Neural cell (in vitro differentiated cells): ENCODE measurements at regions not wholly inside any gene's neighbourhood (a gene's known extent, or its start where the extent isn't known, plus 50 kb on each side); places are given as distances from the start of the nearest gene placed in this dataset.

Experiments
- H2AFZ ChIP-seq: fragments of 200-600, 300-800 bp; sonication (generic), shearing (Covaris generic); 2 replicates; pipeline ENCODE4 v1.6.0; 2014; ENCODE audit warnings: low read depth, mild to moderate bottlenecking, antibody characterized with exemption, low read length, moderate library complexity
- H3F3A ChIP-seq: fragments of 200-600 bp; shearing (Covaris generic); 2 replicates; pipeline ENCODE4 v1.6.1; 2016; ENCODE audit warnings: mild to moderate bottlenecking, moderate library complexity, mixed read lengths, antibody characterized with exemption, low read length; ENCODE audit not compliant: insufficient read depth, poor library complexity, severe bottlenecking
- H3K27ac ChIP-seq: fragments of 200-600, 300-800 bp; sonication (generic), shearing (Covaris generic); 2 replicates; pipeline ENCODE4 v1.5.1; 2014; ENCODE audit warnings: mild to moderate bottlenecking, low read length, moderate library complexity
- H3K27me3 ChIP-seq: fragments of 300-800, 200-600 bp; sonication (generic), shearing (Covaris generic); 2 replicates; pipeline ENCODE4 v1.6.0; 2014; ENCODE audit warnings: mild to moderate bottlenecking, low read depth, low read length, moderate library complexity; ENCODE audit not compliant: insufficient read depth
- H3K36me3 ChIP-seq: fragments of 300-800, 200-600 bp; sonication (generic), shearing (Covaris generic); 2 replicates; pipeline ENCODE4 v1.5.1; 2014; ENCODE audit warnings: mild to moderate bottlenecking, antibody characterized with exemption, low read length, moderate library complexity; ENCODE audit not compliant: insufficient read depth
- H3K4me2 ChIP-seq: fragments of 300-800, 200-600 bp; sonication (generic), shearing (Covaris generic); 2 replicates; pipeline ENCODE4 v1.6.0; 2014; ENCODE audit warnings: mild to moderate bottlenecking, low read length
- H3K4me3 ChIP-seq: fragments of 300-800, 200-600 bp; sonication (generic), shearing (Covaris generic); 2 replicates; pipeline ENCODE4 v1.5.1; 2014; ENCODE audit warnings: mild to moderate bottlenecking, low read length, moderate library complexity
- H3K79me2 ChIP-seq: fragments of 200-600 bp; shearing (Covaris generic); replicated peaks from 2 replicates; pipeline ENCODE4 v1.6.0; 2014; ENCODE audit warnings: mild to moderate bottlenecking, low read length, moderate library complexity; ENCODE audit not compliant: insufficient read depth
- H3K9ac ChIP-seq: fragments of 300-800, 200-600 bp; sonication (generic), shearing (Covaris generic); 2 replicates; pipeline ENCODE4 v1.6.1; 2016; ENCODE audit warnings: mild to moderate bottlenecking, low read length, mixed read lengths
- H3K9me2 ChIP-seq: fragments of 200-600 bp; shearing (Covaris generic); 2 replicates; pipeline ENCODE4 v1.6.1; 2016; ENCODE audit warnings: mild to moderate bottlenecking, low read length, mixed read lengths; ENCODE audit not compliant: insufficient read depth
- H3K9me3 ChIP-seq: fragments of 200-600, 300-800 bp; sonication (generic), shearing (Covaris generic); 2 replicates; pipeline ENCODE4 v1.6.1; 2016; ENCODE audit warnings: mild to moderate bottlenecking, mixed run types, low read length, moderate library complexity, mixed read lengths
- H4K20me1 ChIP-seq: fragments of 200-600 bp; shearing (Covaris generic); 2 replicates; pipeline ENCODE4 v1.6.1; 2016; ENCODE audit warnings: mild to moderate bottlenecking, mixed run types; ENCODE audit not compliant: insufficient read depth
- CTCF ChIP-seq: fragments of 450-650 bp; IDR thresholded peaks from 2 replicates; pipeline ENCODE4 v1.5.1; 2014; ENCODE audit warnings: antibody characterized with exemption, mild to moderate bottlenecking, moderate library complexity; ENCODE audit not compliant: poor library complexity, severe bottlenecking
- EP300 ChIP-seq: fragments of 450-650 bp; conservative IDR thresholded peaks from 2 replicates; pipeline ENCODE4 v1.6.1; 2014; ENCODE audit warnings: antibody characterized with exemption, mild to moderate bottlenecking, moderate library complexity; ENCODE audit not compliant: poor library complexity, severe bottlenecking
- EZH2 ChIP-seq: fragments of 200-600, 300-800 bp; shearing (Covaris generic), sonication (generic); IDR thresholded peaks from 2 replicates; pipeline ENCODE4 v1.6.1; 2014; ENCODE audit warnings: antibody characterized with exemption, low read length, borderline replicate concordance, mild to moderate bottlenecking; ENCODE audit not compliant: insufficient read depth, poor library complexity, severe bottlenecking
- MXI1 ChIP-seq: fragments of 450-650 bp; conservative IDR thresholded peaks from 2 replicates; pipeline ENCODE4 v1.6.1; 2014; ENCODE audit warnings: antibody characterized with exemption, mild to moderate bottlenecking; ENCODE audit not compliant: poor library complexity, severe bottlenecking
- POLR2AphosphoS5 ChIP-seq: IDR thresholded peaks from 2 replicates; pipeline ENCODE4 v1.6.1; 2012
- RAD21 ChIP-seq: fragments of 450-650 bp; conservative IDR thresholded peaks from 2 replicates; pipeline ENCODE4 v1.6.1; 2014; ENCODE audit warnings: antibody characterized with exemption, mild to moderate bottlenecking, moderate library complexity
- REST ChIP-seq: IDR thresholded peaks from 2 replicates; pipeline ENCODE4 v1.6.1; 2012; ENCODE audit warnings: borderline replicate concordance
- SMC3 ChIP-seq: fragments of 450-650 bp; conservative IDR thresholded peaks from 2 replicates; pipeline ENCODE4 v1.6.1; 2014; ENCODE audit warnings: antibody characterized with exemption, mild to moderate bottlenecking, moderate library complexity; ENCODE audit not compliant: poor library complexity
- TAF1 ChIP-seq: IDR thresholded peaks from 2 replicates; pipeline ENCODE4 v1.6.1; 2012; ENCODE audit warnings: low read depth

GRCh38 chr15:95261546-95261945 lies 1030.2 kb downstream of the MCTP2 start:
- Histone ChIP-seq H2AFZ (no peak overlapping the region), H3K27me3 (peaks cover 27% of the 10 kb centered on the region), H3K79me2 (no peaks in the 10 kb centered on the region), H3K9me3 (no peaks in the 10 kb centered on the region), H3K4me3 (no peak overlapping the region), H3K9me2 (no peaks in the 10 kb centered on the region), H3F3A (no peaks in the 10 kb centered on the region), H3K9ac (no peak overlapping the region), H3K4me2 (no peak overlapping the region), H3K27ac (no peak overlapping the region), H4K20me1 (no peaks in the 10 kb centered on the region), H3K36me3 (no peaks in the 10 kb centered on the region)
- TF ChIP-seq SMC3 = no peak
- no peak for TF ChIP-seq CTCF
- TF ChIP-seq EZH2 = no peak
- no peak for TF ChIP-seq RAD21
- TF ChIP-seq REST = no peak
- TF ChIP-seq POLR2AphosphoS5 = no peak
- TF ChIP-seq EP300 = no peak
- TF ChIP-seq TAF1 = no peak
- no peak for TF ChIP-seq MXI1

- peaks cover 27% of the 10 kb centered on the region for H3K27me3 ChIP-seq
- H3F3A ChIP-seq = no peaks in the 10 kb centered on the region
- H3K4me2 ChIP-seq = no peak overlapping the region
- no peaks in the 10 kb centered on the region for H3K79me2 ChIP-seq
- no peaks in the 10 kb centered on the region for H4K20me1 ChIP-seq
- no peak overlapping the region for H3K9ac ChIP-seq
- H3K36me3 ChIP-seq = no peaks in the 10 kb centered on the region
- no peak overlapping the region for H2AFZ ChIP-seq
- H3K27ac ChIP-seq = no peak overlapping the region
- H3K9me3 ChIP-seq = no peaks in the 10 kb centered on the region
- no peak overlapping the region for H3K4me3 ChIP-seq
- no peaks in the 10 kb centered on the region for H3K9me2 ChIP-seq
- no peak for TF ChIP-seq TAF1
- no peak for TF ChIP-seq MXI1
- no peak for TF ChIP-seq SMC3
- TF ChIP-seq EP300 = no peak
- no peak for TF ChIP-seq REST
- no peak for TF ChIP-seq RAD21
- TF ChIP-seq EZH2 = no peak
- TF ChIP-seq POLR2AphosphoS5 = no peak
- TF ChIP-seq CTCF = no peak
Measured at GRCh38 chr15:95261968-95262367, 1030.6 kb downstream of the MCTP2 start.
